CD4-positive, alpha-beta T cell treated with Interferon gamma for 1 hour (primary cell): ENCODE measurements at regions not wholly inside any gene's neighbourhood (a gene's known extent, or its start where the extent isn't known, plus 50 kb on each side); places are given as distances from the start of the nearest gene placed in this dataset.
"Not testable (repeated sequence)": the region's sequence is repeated elsewhere in the genome, so short reads cannot be mapped to it uniquely, and the experiment has no call there.

Source experiments
- DNase-seq: peaks from one replicate; pipeline ENCODE4 v3.0.0-alpha.2; 2020

DNA sequence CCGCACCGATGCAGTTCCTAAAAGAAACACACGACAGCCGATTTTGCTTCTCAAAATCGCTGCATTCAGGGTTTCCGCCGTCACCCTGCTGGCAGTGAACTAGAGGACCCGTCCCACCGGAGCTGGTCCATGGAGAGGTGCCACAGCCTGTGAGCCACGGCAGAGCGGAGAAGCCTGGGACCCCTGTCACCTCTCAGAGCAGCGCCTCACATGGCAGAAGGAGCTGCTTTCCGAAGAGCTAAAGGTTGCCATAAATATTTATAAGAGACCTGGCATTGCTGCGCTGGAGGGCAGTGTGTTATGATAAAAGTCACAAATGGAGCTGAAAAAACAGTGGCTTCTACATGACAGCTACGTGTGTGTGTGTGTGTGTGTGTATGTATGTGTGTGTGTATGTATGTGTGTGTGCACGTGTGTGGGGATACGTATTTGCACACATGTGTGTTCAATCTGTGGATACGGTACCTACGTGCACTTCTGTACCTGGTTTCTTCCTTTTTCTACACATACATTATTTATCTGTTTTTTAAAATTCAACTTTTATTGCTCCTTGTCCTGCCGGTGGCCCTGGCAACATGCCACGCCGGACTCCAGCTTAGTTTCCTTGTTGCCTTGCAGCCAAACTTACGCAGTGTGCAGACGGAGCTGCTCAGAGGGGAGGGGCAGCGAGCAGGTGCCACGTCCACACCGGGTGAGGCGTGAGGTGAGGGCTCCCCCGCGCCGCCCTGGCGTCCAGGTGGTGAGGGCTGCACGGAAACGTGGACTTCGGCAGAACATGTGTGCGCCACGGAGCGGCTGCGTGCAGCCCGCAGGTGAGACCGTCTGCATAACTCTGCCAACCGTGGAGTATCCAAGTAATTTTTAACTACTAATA, 115.2 kb upstream of the PITRM1 start:
- DNase-seq, result no peak

DNA sequence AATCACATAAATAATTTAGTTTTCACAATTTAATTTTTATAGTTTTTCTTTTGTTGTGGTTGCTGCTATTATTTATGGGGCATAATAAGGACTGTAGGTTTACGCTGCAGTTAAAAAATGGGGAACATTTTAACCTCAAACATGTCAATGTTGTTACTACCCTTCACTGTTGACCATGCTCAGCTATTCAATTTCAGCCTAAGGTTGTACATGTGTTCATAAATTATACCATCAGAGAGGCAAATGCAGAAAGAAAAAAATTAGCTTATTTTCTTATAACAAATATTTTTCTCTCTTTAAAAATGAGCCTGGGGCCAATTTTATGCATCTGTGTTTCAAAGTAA, 110.1 kb upstream of the PITRM1 start:
- no peak for DNase-seq

DNA sequence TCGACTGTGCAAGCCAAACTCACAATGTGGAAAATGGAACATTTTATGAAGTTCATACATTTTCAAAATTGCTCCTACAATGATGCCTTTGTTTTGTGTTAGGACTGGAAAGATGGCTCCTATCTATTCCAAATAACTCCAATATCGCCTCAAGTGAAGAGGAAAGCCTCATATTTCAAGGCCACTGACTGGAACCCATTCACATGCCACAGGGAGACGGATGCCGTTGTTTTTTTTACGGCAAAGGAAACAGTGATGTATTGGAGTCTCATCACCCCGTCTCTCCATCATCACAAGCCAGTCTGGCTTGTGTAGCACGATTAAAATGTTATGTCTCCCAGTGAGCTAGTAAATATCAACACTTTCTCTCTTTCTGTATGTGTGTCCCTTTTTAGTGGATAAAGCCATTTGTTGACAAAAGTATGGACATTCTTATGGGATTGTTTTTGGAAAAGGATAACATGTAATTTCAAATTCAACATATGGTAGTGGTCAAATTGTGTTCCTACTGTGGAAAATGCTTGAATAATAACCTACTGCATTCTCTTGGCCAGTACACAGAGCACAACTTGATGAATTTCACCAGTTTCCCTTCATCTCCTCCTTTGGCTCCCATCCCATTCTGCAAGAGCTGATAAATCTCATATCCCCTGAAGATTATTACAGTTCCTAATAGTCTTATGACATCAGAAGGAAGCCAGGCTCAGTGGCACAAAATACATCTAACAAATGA, 109.5 kb upstream of the PITRM1 start:
- DNase-seq, result no peak

DNA sequence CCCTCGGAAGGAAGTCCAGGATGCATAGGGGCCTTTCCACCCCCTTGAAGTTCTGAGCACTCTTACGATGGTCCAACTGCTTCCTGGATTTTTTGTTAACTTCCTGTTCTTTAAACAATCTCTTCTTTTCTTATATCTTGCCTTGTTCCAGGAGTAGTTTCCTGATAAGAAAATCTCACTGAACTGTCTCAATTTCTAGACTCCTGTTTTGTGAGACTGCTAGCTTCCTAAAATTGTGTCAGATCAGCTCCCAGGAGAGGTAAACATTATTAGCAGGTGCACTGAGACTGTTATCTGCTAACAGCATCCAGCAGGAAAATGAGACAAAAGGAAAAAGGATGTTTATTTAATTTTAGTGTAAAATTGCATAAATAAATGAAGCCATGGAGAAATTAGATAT, 106.2 kb upstream of the PITRM1 start:
- no peak for DNase-seq

DNA sequence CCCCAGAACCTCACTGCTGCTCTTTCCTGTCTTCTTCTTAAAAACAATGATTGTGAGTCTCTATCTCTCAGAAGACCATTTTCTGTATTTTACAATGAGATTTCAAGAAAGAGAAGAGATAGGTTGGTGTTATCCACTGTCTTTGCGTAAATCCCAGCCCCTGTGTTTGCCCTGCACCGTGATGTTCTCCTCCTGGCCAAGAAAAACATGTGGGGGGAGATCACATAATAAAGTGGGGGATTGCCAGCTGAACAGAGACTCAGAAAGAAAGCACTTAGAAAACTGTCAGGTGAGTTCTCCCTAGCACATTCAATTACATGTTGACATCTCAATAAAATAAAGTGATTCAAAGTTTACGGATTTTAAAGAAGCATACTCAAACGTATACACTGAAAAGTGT, 105.0 kb upstream of the PITRM1 start:
- no peak for DNase-seq

DNA sequence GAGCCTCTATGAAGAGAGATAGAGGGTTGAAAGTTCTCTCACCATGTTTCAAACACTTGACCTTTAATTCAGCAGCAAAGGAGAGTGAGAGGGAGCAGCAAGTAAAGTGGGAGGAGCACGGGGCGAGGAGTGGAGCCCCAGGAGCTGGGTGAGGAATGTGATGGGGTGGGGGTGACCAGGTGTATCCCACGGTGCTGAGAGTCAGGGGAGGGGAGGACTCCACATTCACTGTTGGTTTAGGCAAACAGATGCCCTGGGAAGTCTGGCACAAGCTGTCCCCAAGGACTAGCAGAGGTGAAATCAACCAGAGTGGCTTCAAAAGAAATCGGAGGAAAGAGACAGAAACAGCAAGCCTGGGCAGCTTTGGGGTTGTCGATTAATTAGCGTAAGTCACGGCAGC, 101.8 kb upstream of the PITRM1 start:
- no peak for DNase-seq

DNA sequence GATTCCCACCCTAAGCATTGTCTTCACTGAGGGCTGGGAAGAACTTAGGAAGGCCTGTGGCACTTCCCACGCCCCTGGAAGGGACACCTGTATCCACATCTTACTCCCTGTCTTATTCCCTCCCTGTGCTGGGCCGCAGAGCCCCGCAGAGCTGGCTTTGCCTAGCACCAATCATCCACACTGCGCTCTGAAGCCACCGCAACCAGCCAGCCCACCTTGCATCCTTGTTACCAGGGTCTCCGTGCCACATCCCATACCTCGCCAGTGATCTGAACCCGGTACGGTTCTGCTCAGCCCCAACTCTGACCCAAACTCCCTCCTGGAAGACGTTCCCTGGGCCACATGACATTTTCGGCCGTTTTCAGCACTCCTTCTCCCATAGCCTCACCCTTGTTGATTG, 101.4 kb upstream of the PITRM1 start:
- no peak for DNase-seq

DNA sequence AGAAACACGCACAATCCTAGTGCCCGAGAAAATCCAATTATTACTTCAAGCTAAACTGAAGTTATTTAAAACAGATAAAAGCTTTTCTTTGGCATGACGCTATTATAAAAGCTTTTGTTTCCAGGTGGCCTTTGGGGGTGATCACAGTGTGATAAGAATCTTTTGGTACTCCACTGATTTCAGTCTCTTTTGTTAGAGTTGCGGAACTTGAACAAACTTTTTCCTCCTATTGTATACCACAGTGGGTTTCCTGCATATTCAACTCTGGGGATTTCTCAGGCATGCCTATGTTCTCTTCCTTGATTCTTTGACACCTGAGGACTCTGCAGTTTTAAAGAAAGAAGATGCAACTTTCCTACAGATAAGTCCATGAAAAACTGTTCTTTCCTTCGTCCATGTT, 99.7 kb upstream of the PITRM1 start:
- no peak for DNase-seq

DNA sequence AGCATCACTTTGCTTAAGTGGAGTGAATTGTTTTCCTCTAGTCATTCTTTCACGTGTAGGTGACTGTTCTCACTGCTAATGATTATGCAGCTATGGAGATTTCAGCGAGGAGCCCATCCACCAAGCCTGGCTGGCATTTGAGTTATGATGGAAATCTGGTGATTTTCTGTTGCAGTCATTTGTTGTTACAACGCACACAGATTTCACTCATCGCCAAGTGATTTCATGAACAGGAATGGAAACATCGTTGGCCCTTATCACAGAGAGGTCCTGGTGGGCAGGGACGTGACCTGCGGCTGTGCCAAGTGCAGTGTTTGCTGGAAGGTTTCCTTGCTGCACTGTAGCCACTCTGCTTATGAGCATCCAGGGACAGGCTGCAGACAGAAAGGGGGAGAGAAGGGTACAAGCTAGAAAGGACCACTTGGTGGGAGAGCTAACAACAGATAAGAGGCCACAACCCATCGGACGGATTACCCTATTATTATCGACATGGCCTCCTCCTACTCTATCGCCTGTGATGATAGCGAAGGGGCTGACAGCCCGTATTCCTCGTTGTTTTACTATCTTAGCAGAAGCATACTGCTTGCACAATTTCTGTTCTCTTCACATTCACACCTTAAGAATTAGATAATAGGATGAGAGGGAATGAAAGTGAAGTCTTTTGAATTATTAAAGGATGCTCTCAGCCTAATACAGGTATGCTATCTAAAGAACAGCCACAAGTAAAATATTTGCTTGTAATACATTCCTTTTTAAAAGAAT, 99.0 kb upstream of the PITRM1 start:
- DNase-seq, result no peak

DNA sequence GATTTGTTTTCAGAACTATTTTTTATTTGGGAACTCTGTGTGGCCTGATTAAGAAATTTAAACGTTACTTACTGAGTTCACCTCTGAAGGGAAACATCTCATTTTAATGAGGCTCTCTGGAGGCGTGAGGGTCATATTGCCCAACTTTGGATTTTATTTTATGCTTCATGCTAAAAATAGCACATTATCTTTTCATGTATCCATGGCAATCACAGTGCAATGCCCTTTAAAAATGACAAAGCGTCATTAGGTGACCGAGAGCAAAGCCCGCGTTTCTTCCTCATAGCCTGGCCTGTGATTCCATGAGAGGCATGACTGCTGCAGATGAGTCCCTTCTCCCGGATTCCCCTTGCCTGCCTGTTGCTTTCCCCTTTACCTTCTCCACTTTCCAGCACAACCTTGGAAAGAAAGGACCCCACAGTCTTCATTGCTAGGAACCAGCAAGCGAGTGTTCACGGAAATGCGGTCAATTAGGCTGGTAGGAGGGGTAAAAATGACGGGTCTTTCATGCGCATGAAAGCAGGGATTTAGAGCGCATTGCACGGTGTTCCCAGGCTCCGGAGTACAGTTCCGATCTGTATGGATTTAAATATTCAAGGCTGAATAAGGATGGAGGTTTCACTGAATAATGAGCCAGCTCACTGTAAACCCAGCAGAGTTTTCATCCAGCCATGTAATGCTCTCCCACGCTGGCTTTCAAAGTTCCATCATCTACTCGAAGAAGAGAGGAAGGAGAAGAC, 98.2 kb upstream of the PITRM1 start:
- DNase-seq, result no peak

DNA sequence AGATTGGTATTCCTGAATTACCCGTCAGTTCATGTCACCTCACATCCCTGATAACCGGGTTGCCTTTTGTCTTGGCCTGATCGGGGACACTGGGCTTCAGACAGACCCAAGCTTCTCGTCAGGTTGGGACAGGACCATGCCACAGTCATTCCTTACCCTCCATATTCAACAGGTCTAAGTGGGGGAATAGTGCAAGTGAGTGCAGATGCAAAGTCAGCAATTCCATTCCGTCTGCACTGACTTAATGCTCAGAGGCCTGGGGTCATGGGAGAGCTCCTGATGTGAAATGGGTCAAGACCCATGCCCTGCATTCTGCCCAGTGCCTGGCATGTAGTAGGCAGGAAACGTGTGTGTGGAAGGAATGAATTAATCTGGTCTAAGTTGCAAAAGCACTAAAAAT, 95.4 kb upstream of the PITRM1 start:
- no peak for DNase-seq

DNA sequence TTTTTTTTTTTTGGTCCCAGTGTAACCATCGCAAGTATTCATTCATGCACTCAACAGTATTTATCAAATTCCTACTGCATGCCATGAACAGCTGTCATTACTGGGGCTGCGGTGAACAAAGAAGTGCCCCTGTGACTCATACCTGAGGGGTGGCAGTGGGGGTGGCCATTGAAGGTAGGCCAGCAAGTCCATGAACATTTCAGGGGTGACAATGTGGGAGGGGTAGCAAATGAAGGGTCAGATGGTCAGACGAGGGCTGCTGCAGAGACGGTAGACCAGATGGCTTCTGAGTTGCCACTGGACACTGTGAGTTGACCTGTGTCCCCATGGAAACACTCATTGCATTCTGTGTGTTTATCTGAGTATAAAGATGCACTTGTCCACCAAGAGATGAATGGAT, 92.5 kb upstream of the PITRM1 start:
- no peak for DNase-seq

DNA sequence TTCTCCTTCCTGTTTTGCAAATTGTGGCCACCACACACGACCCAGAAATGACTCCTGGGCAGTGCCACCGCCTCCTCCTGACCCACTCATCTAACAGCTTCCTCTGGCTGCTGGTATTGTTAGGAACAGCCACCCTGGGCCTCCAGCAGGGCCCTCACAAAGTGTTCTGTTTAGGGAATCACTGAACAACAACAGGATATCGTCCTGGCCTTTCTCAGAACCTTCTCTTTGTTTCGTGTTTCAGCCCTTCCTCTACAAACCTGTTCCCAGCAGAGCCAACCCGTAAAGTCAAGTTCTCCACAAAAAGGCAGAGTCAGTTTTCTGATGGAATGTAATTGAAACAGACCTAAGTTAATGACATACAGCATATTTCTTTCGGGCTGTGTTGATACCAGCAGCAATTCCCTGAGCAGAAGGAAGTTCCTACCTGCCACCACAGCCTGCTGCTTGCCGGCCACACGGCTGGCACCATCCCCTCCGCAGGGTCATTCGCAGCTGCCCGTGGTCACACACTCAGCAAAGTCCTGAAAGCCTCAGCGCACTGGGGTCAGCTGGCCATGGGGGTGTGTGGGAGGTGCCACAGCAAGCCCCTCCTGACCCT, 91.7 kb upstream of the PITRM1 start:
- DNase-seq, result no peak

DNA sequence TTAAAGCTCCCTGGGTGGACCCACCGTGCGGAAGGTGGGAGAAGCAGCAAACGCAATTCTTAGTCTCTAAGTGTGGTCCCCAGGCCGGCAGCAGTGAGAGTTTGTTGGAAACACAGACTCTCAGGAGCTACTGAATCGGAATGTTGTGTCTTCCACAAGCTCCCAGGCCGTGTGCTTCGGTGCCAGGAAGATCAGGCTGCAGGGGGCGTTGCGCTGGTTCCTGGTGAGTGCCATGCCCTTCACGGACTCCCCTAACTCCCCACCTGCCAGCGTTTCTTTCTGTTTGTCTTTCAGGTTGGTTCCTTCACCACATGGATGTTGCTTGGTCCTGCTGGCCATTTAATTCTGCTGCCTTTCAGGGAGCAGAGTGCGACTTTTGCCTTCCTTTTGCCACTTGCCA, 91.2 kb upstream of the PITRM1 start:
- no peak for DNase-seq

DNA sequence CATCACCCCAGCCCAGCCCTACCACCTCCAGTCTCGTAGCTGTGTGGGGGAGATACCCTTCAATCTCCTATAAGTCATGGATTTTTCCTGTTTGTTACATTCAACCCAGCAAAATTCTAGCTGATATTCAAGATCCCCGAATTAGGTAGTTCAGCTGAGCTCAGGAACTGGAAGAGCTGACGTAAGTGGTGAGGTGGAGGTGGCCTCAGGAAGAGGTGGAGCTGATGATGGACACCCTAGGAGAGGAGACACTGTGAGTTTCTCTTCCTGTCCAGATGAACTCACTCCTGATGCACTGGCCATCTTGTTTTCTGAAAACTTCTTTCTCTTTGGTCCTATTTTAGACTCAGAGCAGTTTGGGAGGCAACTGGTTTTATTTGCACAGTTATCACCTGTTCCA, 90.5 kb upstream of the PITRM1 start:
- no peak for DNase-seq

DNA sequence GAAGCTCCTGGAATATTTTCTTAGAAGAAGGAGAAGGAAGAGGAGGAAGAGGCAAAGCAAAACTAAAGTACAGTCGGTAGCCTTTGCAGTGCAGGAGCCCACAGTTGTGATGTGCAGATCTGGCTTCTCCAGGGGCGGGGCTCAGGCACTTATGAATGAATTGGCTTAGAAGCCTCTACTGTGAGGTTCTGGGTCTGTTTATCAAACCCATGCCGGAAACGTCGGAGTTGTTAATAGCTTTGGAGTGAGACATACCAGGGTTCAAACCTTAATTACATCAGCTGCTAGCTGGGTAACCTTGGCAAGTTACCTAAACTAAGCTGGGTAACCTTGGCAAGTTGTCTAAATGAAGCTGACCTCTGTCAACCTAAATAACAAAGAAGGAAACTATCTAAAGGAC, 89.3 kb upstream of the PITRM1 start:
- DNase-seq, result no peak

DNA sequence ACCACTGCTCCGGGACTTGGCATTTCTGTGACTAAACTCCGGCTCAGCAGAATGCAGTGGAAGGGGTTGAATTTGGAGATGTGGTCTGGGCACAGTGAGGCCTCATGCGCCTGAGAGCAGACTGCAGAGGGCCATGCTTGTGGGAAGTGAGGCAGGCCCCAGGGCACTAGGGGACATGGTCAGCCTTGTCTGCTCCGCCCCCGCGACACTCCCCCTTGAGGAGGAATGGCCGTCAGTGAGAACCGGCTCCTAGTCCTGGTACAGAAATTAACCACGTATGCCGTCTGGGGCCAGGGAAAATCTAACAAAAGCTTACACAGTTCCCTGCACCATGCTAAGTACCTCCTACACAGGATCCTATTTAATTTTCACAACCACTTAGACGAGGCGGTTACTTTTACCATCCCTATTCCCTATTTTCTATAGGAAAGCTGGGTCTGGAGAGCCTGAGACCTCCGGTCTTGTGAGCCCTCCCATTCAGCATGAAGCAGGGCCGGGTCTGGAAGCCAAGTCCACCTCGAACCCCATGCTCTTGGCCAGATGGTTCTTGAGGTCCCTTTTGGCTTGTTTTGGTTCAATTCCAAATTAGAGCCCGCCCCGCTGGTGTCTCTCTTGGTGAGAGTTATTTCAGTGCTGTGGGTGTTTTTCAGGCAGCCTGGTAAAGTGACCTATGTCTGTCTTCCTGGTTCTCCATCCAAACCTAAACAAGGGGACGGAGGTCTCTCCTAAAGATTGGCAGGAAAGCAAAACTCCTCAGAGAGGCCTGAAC, 87.7 kb upstream of the PITRM1 start:
- no peak for DNase-seq

DNA sequence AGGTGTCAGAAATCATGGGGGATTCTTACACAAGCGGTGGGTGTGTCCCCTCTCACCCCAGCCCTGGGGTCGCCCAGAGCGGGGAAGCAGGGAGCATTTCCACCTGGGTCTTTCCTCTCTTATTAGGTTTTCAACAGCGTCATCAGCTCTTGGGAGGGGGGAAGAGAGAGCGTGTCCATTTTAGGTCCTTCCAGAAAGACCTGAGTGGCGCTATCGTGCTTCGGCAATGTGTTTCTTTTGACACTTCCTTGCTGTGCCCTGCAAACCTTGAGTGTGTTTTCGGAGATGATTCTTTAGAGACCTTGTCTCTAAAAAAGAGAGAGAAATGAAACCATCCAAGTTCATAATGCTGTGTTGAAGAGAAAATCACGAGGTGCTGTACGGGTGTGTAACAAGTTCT, 86.9 kb upstream of the PITRM1 start:
- DNase-seq, result no peak

DNA sequence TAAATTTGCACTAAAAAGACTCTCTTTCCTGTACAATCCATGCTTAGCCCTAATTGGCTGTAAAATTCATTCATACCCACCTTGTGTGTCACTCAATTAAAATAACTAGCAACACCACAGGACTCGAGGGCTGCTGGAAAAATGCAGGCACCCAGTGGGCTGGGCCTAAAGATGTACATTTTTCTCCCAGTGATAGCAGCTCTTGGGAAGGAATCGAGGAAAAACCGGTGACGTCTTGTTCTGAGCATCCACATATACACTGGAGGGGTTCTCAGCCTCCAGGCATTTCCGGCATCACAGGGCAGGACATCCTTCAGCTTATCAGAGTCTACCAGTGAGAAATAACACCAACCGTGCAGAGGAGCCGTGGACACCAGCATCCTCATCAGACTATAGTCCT, 85.8 kb upstream of the PITRM1 start:
- DNase-seq, result no peak

DNA sequence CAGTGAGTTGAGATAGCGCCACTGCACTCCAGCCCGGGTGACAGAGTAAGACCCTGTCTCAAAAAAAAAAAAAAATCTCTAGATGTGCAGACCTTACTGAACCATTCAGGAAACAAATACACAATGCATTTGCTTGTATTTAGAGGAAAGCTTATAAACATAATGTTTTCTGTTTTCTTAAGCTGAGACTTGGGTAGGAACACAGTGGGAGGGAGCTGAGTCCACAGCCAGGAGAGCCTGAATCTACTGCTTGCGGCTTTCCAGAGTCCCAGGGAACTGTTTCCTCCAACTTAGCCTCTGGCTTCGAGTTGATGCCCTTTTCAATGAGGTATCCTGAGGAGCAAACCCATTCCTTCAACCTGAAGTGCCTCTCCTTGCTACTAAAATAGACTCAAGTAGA, 83.0 kb upstream of the PITRM1 start:
- no peak for DNase-seq

DNA sequence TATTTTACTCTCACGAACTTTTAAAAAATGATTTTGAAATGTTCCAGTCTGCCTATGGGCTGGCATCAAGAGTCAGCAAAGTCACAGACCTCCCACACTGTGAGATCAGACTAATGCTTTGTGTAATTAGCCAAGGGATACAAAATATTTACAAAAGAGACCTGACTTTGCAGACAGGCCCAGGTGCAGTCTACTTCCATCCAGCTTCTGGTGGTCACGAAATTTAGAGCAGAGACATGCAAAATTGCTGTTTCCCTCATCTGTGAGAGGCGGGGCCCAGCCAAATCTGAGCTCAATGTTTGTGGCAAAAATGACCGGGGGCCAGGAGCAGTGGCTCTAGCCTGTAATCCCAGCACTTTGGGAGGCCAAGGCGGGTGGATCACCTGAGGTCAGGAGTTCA, 82.5 kb upstream of the PITRM1 start:
- DNase-seq, result no peak

DNA sequence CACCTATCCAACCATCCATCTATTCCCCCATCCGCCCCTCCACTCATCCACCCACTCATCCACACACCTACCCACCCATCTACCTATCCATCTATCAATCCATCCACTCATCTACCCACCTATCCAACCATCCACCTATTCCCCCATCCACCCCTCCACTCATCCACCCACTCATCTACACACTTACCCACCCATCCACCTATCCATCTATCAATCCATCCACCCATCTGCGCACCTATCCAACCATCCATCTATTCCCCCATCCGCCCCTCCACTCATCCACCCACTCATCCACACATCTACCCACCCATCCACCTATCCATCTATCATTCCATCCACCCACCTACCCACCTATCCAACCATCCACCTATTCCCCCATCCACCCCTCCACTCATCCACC, 81.4 kb upstream of the PITRM1 start:
- DNase-seq, result not testable (repeated sequence)
